GM12878 (cell line): ENCODE measurements at regions not wholly inside any gene's neighbourhood (a gene's known extent, or its start where the extent isn't known, plus 50 kb on each side); places are given as distances from the start of the nearest gene placed in this dataset.

Source experiments
- ATAC-seq: fragments of 200-7000 bp; cut with Tn5 transposase; 3 replicates; pipeline ENCODE4 v1.9.1; 2020; ENCODE audit warnings: mild to moderate bottlenecking, moderate library complexity
- BruUV-seq: library from RNA; stranded (reverse); fragments of 400-500 nt; replicated peaks from 2 replicates; lab custom pipeline; 2021; lab: Mats Ljungman, UMichigan
- CTCF ChIA-PET: fragments of 300-600 bp; sonication (Branson Sonifier 250); formaldehyde crosslinking; extraction: SDS; loops from one replicate; lab custom pipeline; 2021; ENCODE audit warnings: inconsistent platforms; lab: Yijun Ruan, JAX
- POLR2A ChIA-PET: fragments of 350-600 bp; formaldehyde crosslinking; extraction: SDS; loops from one replicate; lab custom pipeline; 2021; ENCODE audit warnings: inconsistent platforms; lab: Charles Lee
- RAD21 ChIA-PET: fragments of 300-600 bp; sonication (Branson Sonifier 250); formaldehyde crosslinking; loops from one replicate; lab custom pipeline; 2023; ENCODE audit warnings: antibody characterized with exemption; ENCODE audit not compliant: unreplicated experiment; lab: Charles Lee
- SMC1A ChIA-PET: fragments of 300-600 bp; sonication (Branson Sonifier 250); formaldehyde crosslinking; loops from one replicate; lab custom pipeline; 2023; ENCODE audit not compliant: unreplicated experiment, uncharacterized antibody; lab: Charles Lee
- DNase-seq: peaks from one replicate; pipeline ENCODE4 v3.0.0-alpha.2; 2011; ENCODE audit warnings: low read depth, low spot score
- FAIRE-seq: peaks from 3 replicates; lab custom pipeline; 2011; peaks lifted over from hg19 to GRCh38; lab: Jason Lieb, UNC
- H2AFZ ChIP-seq: 2 replicates; pipeline ENCODE4 v1.6.0; 2011; ENCODE audit warnings: low read depth, low read length, control low read depth; ENCODE audit not compliant: control insufficient read depth
- H3K27ac ChIP-seq: 2 replicates; pipeline ENCODE4 v1.5.1; 2011; ENCODE audit warnings: control low read depth; ENCODE audit not compliant: control insufficient read depth, insufficient read depth
- H3K27me3 ChIP-seq, 2 experiments: replicated peaks in 1 of 2; 2 replicates each; pipeline versions ENCODE4 v1.6.0 to v1.6.1; 2011; ENCODE audit warnings: low read length in 1 of 2; ENCODE audit not compliant: control insufficient read depth in 2 of 2, insufficient read depth in 2 of 2
- H3K36me3 ChIP-seq, 2 experiments: 2 replicates each; pipeline ENCODE4 v1.5.1; 2011; ENCODE audit warnings: low read length in 1 of 2; ENCODE audit not compliant: control insufficient read depth in 2 of 2, insufficient read depth in 2 of 2
- H3K4me1 ChIP-seq: 2 replicates; pipeline ENCODE4 v1.6.1; 2011; ENCODE audit warnings: mild to moderate bottlenecking, low read length, moderate library complexity, mixed read lengths; ENCODE audit not compliant: control insufficient read depth, insufficient read depth
- H3K4me2 ChIP-seq: 2 replicates; pipeline ENCODE4 v1.6.0; 2011; ENCODE audit warnings: control low read depth; ENCODE audit not compliant: control insufficient read depth, insufficient read depth
- H3K4me3 ChIP-seq: fragments of 200-600 bp; sonication (generic); 2 replicates; pipeline ENCODE4 v1.5.1; 2016
- H3K79me2 ChIP-seq: 2 replicates; pipeline ENCODE4 v1.6.0; 2011; ENCODE audit warnings: low read length; ENCODE audit not compliant: control insufficient read depth, insufficient read depth
- H3K9ac ChIP-seq: 2 replicates; pipeline ENCODE4 v1.8.0; 2011; ENCODE audit warnings: low read length, control low read depth, mixed read lengths; ENCODE audit not compliant: control insufficient read depth, insufficient read depth
- H3K9me3 ChIP-seq: replicated peaks from 3 replicates; pipeline ENCODE4 v1.5.1; 2011; ENCODE audit warnings: mild to moderate bottlenecking, low read length; ENCODE audit not compliant: control insufficient read depth, insufficient read depth
- H4K20me1 ChIP-seq: 2 replicates; pipeline ENCODE4 v1.6.0; 2011; ENCODE audit not compliant: control insufficient read depth, insufficient read depth
- CBX5 ChIP-seq: sonication (generic); IDR thresholded peaks from 2 replicates; pipeline ENCODE4 v1.6.1; 2016; ENCODE audit warnings: low read depth, moderate library complexity, mild to moderate bottlenecking, inconsistent platforms
- E2F4 ChIP-seq: IDR thresholded peaks from 2 replicates; pipeline ENCODE4 v1.6.1; 2012; ENCODE audit warnings: low read depth, low read length, improper control_type of control experiment
- EP300 ChIP-seq, 2 experiments: fragments of 150-350 bp in 1 of 2; IDR thresholded peaks; 2 replicates each; pipeline ENCODE4 v1.6.1; 2011 to 2012; ENCODE audit warnings: low read depth in 2 of 2, low read length in 2 of 2, borderline replicate concordance in 1 of 2, improper control_type of control experiment in 1 of 2, inconsistent platforms in 1 of 2; ENCODE audit not compliant: control insufficient read depth in 1 of 2
- HCFC1 ChIP-seq: fragments of 150-350 bp; IDR thresholded peaks from 2 replicates; pipeline ENCODE4 v1.6.1; 2014; ENCODE audit warnings: low read length
- HDAC2 ChIP-seq: fragments of 200-600 bp; sonication (generic); IDR thresholded peaks from 2 replicates; pipeline ENCODE4 v1.6.1; 2017
- NFYA ChIP-seq: IDR thresholded peaks from 2 replicates; pipeline ENCODE4 v1.6.1; 2011; ENCODE audit warnings: low read depth, mild to moderate bottlenecking, low read length, improper control_type of control experiment, borderline replicate concordance
- RUNX3 ChIP-seq: IDR thresholded peaks from 2 replicates; pipeline ENCODE4 v1.6.1; 2012; ENCODE audit warnings: low read length, inconsistent platforms
- ZBTB4 ChIP-seq: fragments of 450-650 bp; formaldehyde crosslinking; IDR thresholded peaks from 2 replicates; pipeline ENCODE4 v1.4.0; 2022; ENCODE audit warnings: mild to moderate bottlenecking, moderate library complexity
- WGBS: methylation state at CpG from one replicate; pipeline ENCODE4 v1.1.6; 2016; ENCODE audit warnings: low lambda C conversion rate; ENCODE audit not compliant: insufficient replicate concordance, insufficient coverage; ENCODE audit errors: missing lambda C conversion rate; 5-methylcytosine and 5-hydroxymethylcytosine counted together
- in situ Hi-C: fragments of 300-500 bp; cut with MboI; formaldehyde crosslinking; loops from 9 replicates; pipeline ENCODE4 v1.14.3; 2018; ENCODE audit warnings: mixed read lengths
- intact Hi-C: fragments of 100-400 bp; cut with micrococcal nuclease; formaldehyde crosslinking; loops from one replicate; pipeline ENCODE4 v1.14.2; 2022; ENCODE audit not compliant: unreplicated experiment

GRCh38 chr2:237227592-237228280 lies 142.0 kb downstream of the COPS8 start:
- in situ Hi-C loops, result no loop called here
- H4K20me1 ChIP-seq, result no peaks in the 10 kb centered on the region

More at GRCh38 chr2:237227592-237228280, 142.0 kb downstream of the COPS8 start:
- 10% methylated on average over 7 of the region's 7 CpGs for WGBS
- no peak overlapping the region for H2AFZ ChIP-seq
- ChIA-PET CTCF (no interaction called here), SMC1A (interaction anchor here (1.3 kb wide), 1 partner anchor 31 kb away, joined by 4 read pairs; no protein-coding TSS in a partner anchor), POLR2A (interaction anchor here (0.6 kb wide), 1 partner anchor 100 kb away, joined by 3 read pairs; no protein-coding TSS in a partner anchor), RAD21 (interaction anchor here (1.0 kb wide), 1 partner anchor 26 kb away, joined by 3 read pairs; no protein-coding TSS in a partner anchor)
- H3K9ac ChIP-seq, result no peak overlapping the region
- no peak overlapping the region for H3K4me2 ChIP-seq
- H3K27me3 ChIP-seq, result no peaks in the 10 kb centered on the region
- TF ChIP-seq HCFC1 (no peak), HDAC2 (no peak), CBX5 (no peak), NFYA (no peak), RUNX3 (no peak), EP300 (IDR thresholded peaks at IDR 0.05; ENCODE audit: borderline replicate concordance in 1 of 2, control insufficient read depth in 1 of 2, low read depth in 2 of 2, low read length in 2 of 2) (no peak), ZBTB4 (CRISPR knock-in tag) (no peak), E2F4 (no peak)
- H3K36me3 ChIP-seq, result no peaks in the 10 kb centered on the region
- no peak overlapping the region for H3K4me3 ChIP-seq
- no peak for ATAC-seq
- H3K79me2 ChIP-seq, result no peaks in the 10 kb centered on the region
- BruUV-seq, result no TSS peak
- H3K27ac ChIP-seq, result no peak overlapping the region
- DNase-seq, result no peak
- intact Hi-C loops, result no loop called here
- H3K4me1 ChIP-seq, result no peaks in the 10 kb centered on the region
- FAIRE-seq, result no peak
- H3K9me3 ChIP-seq, result no peaks in the 10 kb centered on the region
